ENCODE measurements at regions not wholly inside any gene's neighbourhood (a gene's known extent, or its start where the extent isn't known, plus 50 kb on each side); places are given as distances from the start of the nearest gene placed in this dataset.

DNA sequence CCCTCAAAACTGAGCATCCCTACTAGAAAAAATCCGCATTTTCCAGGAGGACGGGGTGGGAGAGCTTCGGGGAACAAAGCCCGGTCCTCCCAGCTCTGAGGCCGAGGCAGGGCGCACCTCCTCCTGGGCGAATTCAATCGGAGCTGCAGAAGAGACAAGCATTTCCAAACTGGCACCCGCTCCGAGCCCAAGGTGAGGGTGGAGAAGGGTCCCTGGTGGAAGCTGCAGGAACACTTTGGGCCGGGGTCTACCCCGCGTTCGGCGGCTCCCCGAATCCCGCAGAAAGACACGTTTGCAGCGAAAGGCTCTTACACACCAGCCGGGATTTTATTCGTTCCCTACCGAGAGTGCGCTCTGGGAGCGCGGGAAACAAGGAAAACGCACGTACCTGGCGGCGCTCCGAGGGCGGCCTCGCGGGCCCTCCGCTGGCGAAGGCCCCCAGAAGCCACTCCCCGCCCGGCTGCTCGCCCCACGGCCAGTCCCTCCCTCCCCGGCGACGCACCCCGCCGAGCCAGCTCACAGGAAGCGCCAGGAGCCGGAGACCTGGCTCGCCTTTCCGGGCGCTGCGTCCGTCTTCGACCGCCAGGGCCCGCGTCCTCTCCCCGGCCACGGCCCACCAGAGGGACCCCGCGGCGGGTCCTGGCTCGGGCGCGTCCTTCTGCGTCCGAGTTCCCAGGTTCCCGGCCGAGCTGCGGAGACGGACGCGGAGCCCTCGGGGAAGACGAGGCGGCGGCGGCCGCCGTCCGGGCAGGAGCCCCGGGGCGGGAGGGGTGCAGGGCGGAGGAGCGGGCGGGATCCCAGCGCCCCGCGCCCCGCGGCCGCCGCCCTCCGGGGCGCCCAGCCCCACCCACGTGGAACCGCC lies 49.8 kb upstream of the BAHCC1 start:
- peak; percentile 58 for DNase-seq (ENCODE audit: low spot score)

All from putamen (tissue), 1 donor.